NT2/D1 (cell line): ENCODE measurements at regions not wholly inside any gene's neighbourhood (a gene's known extent, or its start where the extent isn't known, plus 50 kb on each side); places are given as distances from the start of the nearest gene placed in this dataset.

Experiments
- DNase-seq: peaks from one replicate; pipeline ENCODE4 v3.0.0-alpha.2; 2011; ENCODE audit warnings: low read depth, low spot score
- H3K27me3 ChIP-seq: 2 replicates; pipeline ENCODE4 v1.6.0; 2011; ENCODE audit warnings: mild to moderate bottlenecking; ENCODE audit not compliant: insufficient read length, insufficient read depth
- H3K36me3 ChIP-seq: 2 replicates; pipeline ENCODE4 v1.6.1; 2011; ENCODE audit warnings: mild to moderate bottlenecking, low read length, mixed read lengths; ENCODE audit not compliant: insufficient read depth, insufficient read length
- H3K4me1 ChIP-seq: 2 replicates; pipeline ENCODE4 v1.5.1; 2011; ENCODE audit not compliant: insufficient read depth, insufficient read length
- H3K4me3 ChIP-seq: 2 replicates; pipeline ENCODE4 v1.5.1; 2011; ENCODE audit warnings: low read depth; ENCODE audit not compliant: insufficient read length
- H3K9ac ChIP-seq: 2 replicates; pipeline ENCODE4 v1.6.0; 2011; ENCODE audit warnings: low read depth; ENCODE audit not compliant: insufficient read length
- H3K9me3 ChIP-seq: 2 replicates; pipeline ENCODE4 v1.5.1; 2011; ENCODE audit warnings: mild to moderate bottlenecking, low read length; ENCODE audit not compliant: insufficient read depth
- SUZ12 ChIP-seq: IDR thresholded peaks from 2 replicates; pipeline ENCODE4 v1.6.1; 2011; ENCODE audit not compliant: insufficient read length, insufficient read depth; ENCODE audit errors: extremely low read depth
- YY1 ChIP-seq: IDR thresholded peaks from 2 replicates; pipeline ENCODE4 v1.6.1; 2011; ENCODE audit not compliant: insufficient read length, insufficient read depth
- ZNF274 ChIP-seq: IDR thresholded peaks from 2 replicates; pipeline ENCODE4 v1.6.1; 2011; ENCODE audit warnings: mild to moderate bottlenecking, low read depth, low read length

DNA sequence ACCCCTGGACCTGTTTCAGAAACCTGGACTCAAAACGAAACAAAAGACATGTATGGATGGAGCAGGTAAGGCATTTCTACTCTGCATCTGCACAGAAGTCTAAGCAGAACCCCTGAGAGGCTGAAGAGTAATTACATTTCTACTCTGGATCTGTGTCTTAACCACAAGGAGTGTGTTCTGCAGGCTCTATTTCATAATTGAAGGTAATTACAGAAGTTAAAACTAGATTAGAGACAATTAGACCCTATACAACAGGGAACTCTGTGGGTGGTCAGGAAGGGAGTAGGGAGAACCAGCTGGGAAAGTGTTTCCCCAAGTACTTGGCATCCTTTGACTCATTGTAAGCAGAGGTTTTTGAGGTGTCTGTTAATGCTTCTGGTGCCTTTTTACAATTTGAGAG lies 69.8 kb downstream of the IGSF1 start:
- no peaks in the 10 kb centered on the region for H3K36me3 ChIP-seq
- TF ChIP-seq ZNF274 (no peak), SUZ12 (no peak), YY1 (no peak)
- no peak for DNase-seq
- H3K4me3 ChIP-seq = no peak overlapping the region
- no peaks in the 10 kb centered on the region for H3K9me3 ChIP-seq
- H3K4me1 ChIP-seq = no peaks in the 10 kb centered on the region
- H3K9ac ChIP-seq = no peak overlapping the region
- H3K27me3 ChIP-seq = peaks cover 26% of the 10 kb centered on the region

GRCh38 chrX:131217989-131218388 lies 71.1 kb downstream of the IGSF1 start:
- H3K9me3 ChIP-seq = no peaks in the 10 kb centered on the region
- no peak overlapping the region for H3K4me3 ChIP-seq
- DNase-seq = no peak
- no peaks in the 10 kb centered on the region for H3K4me1 ChIP-seq
- TF ChIP-seq SUZ12 = no peak
- no peak for TF ChIP-seq ZNF274
- TF ChIP-seq YY1 = no peak
- peaks cover 29% of the 10 kb centered on the region for H3K27me3 ChIP-seq
- no peak overlapping the region for H3K9ac ChIP-seq
- H3K36me3 ChIP-seq = no peaks in the 10 kb centered on the region

DNA sequence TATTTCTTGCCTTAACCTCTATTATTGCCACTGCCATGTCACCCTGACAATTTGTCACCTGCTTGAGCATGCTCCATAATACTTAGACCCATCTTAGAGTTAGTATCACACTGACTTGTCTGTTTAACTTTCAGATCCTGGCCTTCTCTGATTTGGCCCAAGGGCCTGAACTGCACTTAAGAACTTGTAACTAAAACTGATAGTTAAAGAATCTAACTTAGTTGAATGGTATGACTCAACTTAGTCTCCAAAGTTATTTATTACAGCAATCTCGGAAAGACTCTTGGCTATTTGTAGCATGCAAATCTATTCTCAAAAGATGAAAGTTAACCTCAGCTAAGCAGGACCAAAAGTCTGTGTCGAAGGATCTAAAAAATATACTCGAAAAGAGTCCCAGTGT lies 72.3 kb downstream of the IGSF1 start:
- no peak for TF ChIP-seq SUZ12
- TF ChIP-seq YY1 = no peak
- no peak for TF ChIP-seq ZNF274
- no peaks in the 10 kb centered on the region for H3K36me3 ChIP-seq

DNA sequence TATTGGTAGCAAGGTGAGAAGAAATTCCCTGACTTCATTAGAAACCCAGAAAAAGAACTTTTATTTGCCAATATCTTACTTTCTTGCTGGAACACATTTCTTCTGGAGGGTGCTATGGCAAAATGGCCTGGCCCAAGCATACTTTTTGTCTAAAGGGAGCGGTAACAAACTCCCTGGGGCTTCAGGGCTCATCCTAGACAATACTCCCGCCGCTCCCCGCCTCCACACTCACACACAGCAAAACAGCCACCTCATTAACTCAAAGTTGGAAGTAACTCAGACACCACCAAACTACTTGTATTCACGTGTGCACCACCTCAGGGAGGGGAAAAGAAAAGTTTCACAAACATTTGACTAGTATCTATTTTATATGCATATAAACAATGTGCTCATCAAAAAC lies 75.7 kb downstream of the IGSF1 start:
- TF ChIP-seq SUZ12 = no peak
- Histone ChIP-seq H3K9ac (no peak overlapping the region), H3K36me3 (no peaks in the 10 kb centered on the region), H3K4me3 (no peak overlapping the region), H3K9me3 (no peaks in the 10 kb centered on the region), H3K27me3 (peaks cover 42% of the 10 kb centered on the region), H3K4me1 (no peaks in the 10 kb centered on the region)
- no peak for DNase-seq

More for the DNA sequence above, 72.3 kb downstream of the IGSF1 start:
- no peak for DNase-seq
- H3K27me3 ChIP-seq = peaks cover 29% of the 10 kb centered on the region
- H3K4me3 ChIP-seq = no peak overlapping the region
- no peaks in the 10 kb centered on the region for H3K9me3 ChIP-seq
- no peak overlapping the region for H3K9ac ChIP-seq
- no peaks in the 10 kb centered on the region for H3K4me1 ChIP-seq

DNA sequence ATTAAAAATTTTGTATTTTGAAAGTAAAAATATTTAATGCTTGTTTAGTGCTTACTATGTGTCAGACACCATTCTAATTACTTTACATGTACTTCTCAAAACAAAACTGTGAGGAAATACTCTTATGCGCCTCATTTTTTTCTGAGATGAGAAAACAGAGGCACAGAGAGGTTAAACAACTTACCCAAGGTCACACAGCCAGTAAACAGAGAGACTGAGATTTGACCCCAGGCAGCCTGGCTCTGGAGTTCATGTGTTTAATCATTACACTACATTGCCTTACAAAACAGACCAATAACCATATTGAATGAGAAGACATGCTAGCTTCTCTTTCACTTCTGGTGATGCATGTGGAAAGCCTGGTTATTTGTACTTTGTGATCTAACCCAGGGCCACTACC lies 86.3 kb downstream of the IGSF1 start:
- no peaks in the 10 kb centered on the region for H3K27me3 ChIP-seq

DNA sequence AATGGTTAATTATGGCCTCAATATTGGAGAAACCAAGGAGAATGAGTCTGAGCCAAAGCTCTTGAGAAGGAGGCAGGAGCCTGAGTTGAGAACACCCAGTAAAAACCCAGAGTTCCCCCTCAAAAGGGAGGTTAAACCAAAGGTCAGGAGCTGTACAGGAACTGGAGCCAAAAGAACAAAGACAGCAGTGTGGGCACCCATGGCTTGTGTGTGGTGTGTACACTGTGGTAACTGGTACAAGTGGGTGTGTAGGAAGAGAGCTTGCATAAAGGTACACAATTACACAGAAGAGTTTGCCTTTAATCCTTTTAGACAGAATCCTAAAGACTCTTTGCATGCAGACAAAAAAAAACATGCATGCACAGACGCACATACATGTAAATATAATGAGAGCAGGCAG lies 87.1 kb downstream of the IGSF1 start:
- no peak for DNase-seq
- no peak overlapping the region for H3K4me3 ChIP-seq
- no peaks in the 10 kb centered on the region for H3K27me3 ChIP-seq
- no peaks in the 10 kb centered on the region for H3K9me3 ChIP-seq
- no peaks in the 10 kb centered on the region for H3K4me1 ChIP-seq
- no peaks in the 10 kb centered on the region for H3K36me3 ChIP-seq
- no peak for TF ChIP-seq SUZ12
- no peak for TF ChIP-seq ZNF274
- no peak for TF ChIP-seq YY1
- no peak overlapping the region for H3K9ac ChIP-seq

More for the DNA sequence above, 86.3 kb downstream of the IGSF1 start:
- no peak for DNase-seq
- no peaks in the 10 kb centered on the region for H3K36me3 ChIP-seq
- no peak overlapping the region for H3K4me3 ChIP-seq
- H3K9me3 ChIP-seq = no peaks in the 10 kb centered on the region
- H3K9ac ChIP-seq = no peak overlapping the region
- TF ChIP-seq ZNF274 (no peak), SUZ12 (no peak), YY1 (no peak)
- no peaks in the 10 kb centered on the region for H3K4me1 ChIP-seq

GRCh38 chrX:131199091-131199490 lies 90.0 kb downstream of the IGSF1 start:
- no peaks in the 10 kb centered on the region for H3K4me1 ChIP-seq
- TF ChIP-seq ZNF274 (no peak), SUZ12 (no peak), YY1 (no peak)
- no peaks in the 10 kb centered on the region for H3K27me3 ChIP-seq
- H3K9ac ChIP-seq = no peak overlapping the region
- no peak overlapping the region for H3K4me3 ChIP-seq
- H3K36me3 ChIP-seq = no peaks in the 10 kb centered on the region
- H3K9me3 ChIP-seq = no peaks in the 10 kb centered on the region
- DNase-seq = no peak

DNA sequence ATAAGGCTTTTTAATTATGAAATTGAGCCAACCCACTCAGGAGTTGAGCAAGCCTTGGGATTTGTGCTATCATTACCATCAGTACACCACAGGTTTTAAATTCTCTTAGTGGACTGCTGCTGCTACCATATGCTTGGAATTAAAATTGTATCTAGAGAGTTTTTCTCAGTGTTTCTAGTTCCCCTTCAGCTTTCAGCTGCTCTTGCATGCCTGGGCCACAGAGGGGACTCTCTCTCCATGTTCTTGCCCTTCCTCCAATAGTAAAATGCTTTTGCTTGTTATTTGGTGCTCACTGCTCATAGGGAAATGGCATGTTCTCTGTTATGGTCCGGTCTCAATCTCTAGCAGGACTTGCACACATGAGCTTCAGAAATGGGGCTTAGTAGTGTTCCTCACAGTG lies 101.9 kb downstream of the IGSF1 start:
- H3K4me3 ChIP-seq = no peak overlapping the region
- no peak overlapping the region for H3K9ac ChIP-seq
- no peaks in the 10 kb centered on the region for H3K36me3 ChIP-seq
- no peak for TF ChIP-seq SUZ12
- DNase-seq = no peak
- H3K4me1 ChIP-seq = no peaks in the 10 kb centered on the region
- H3K9me3 ChIP-seq = no peaks in the 10 kb centered on the region
- no peaks in the 10 kb centered on the region for H3K27me3 ChIP-seq
